ENCODE measurements at regions not wholly inside any gene's neighbourhood (a gene's known extent, or its start where the extent isn't known, plus 50 kb on each side); places are given as distances from the start of the nearest gene placed in this dataset.

DNA sequence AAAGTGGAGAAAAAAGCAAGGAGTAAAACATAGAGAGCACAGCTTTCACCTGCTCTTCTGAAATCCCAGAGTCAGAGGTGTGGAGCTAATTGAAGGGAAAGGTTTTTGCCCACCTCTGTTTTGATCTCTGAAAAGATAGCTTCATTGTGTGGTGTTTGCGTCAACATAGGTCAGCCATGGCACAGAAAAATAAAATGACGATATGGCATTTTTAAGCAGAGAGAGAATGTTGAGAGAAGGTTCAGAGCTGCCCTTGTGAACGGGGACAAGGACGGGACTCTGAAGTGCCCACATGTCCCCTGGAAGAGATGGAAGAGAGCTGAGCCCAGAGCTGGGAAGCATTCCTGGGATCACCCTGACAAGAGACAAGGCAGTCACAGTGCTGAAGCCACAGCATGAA, 249.4 kb upstream of the PLSCR5 start:
- no peak for TF ChIP-seq CTCF (IDR thresholded peaks at IDR 0.05; ENCODE audit: borderline replicate concordance, extremely low read depth, low read length, poor library complexity, severe bottlenecking)
- TF ChIP-seq EZH2 (IDR thresholded peaks at IDR 0.05; ENCODE audit: borderline replicate concordance, low read depth, low read length, severe bottlenecking) = no peak
